ENCODE measurements at regions not wholly inside any gene's neighbourhood (a gene's known extent, or its start where the extent isn't known, plus 50 kb on each side); places are given as distances from the start of the nearest gene placed in this dataset.

DNA sequence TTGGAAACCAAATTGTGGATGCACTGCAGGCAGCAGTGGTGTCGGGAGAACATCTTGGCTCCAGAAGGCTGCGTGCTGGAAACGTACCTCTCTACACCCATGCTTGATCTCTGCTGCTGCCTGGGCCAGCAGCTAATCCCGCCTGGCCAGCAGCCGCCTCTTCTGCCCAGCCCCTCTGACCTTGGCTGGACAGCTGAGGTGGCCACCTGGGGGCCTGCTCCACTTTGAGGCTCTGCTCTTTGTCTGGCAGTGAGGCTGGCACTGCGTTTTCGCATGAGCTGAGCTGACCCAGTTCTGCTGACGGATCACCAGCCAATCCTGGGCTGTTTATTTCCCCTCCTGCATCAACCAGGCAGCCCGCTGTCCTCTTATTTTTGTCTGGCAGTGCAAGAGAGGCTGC, 154.9 kb downstream of the TENT4A start:
- Mint-ChIP-seq H3K4me3 (no peak overlapping the region), H3K9me3 (no peaks in the 10 kb centered on the region), H3K27me3 (no peaks in the 10 kb centered on the region), H3K4me1 (ENCODE audit: low read depth in 2 of 2) (no peaks in the 10 kb centered on the region), H3K36me3 (ENCODE audit: insufficient read depth) (no peaks in the 10 kb centered on the region), H3K27ac (no peak overlapping the region)
- no peak for ATAC-seq (replicated peaks)
- no peak for DNase-seq

DNA sequence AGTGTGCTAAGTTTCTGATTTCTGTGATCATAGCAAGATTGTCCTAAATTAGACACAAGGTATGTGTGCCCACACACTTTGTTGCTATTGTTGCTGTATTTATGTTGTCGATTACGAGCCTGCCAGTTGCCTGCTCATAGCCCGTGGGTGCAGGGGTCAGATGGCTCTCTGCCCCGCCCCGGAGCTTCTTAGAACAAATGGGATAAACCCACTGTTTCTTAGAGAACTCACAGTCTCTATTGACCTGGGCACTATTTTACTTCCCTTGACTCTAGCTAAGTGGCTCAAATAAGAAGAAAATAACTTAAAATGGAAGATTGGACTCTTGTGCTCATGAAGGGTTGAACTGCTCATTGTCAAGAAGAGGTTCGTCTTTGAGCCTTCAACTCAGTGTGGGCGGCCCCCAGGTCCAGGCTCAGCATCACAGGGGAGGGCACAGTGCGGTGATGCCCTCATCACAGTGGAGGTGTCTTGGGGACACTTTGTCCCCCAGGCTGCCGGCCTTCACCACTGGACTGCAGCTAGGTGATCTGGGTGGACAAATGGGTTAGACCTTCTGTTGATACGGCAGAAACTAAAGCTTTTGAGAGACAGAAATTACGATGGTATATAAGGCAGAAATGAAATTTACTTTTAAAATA, 155.5 kb downstream of the TENT4A start:
- ATAC-seq (replicated peaks) (no peak), DNase-seq (no peak)

DNA sequence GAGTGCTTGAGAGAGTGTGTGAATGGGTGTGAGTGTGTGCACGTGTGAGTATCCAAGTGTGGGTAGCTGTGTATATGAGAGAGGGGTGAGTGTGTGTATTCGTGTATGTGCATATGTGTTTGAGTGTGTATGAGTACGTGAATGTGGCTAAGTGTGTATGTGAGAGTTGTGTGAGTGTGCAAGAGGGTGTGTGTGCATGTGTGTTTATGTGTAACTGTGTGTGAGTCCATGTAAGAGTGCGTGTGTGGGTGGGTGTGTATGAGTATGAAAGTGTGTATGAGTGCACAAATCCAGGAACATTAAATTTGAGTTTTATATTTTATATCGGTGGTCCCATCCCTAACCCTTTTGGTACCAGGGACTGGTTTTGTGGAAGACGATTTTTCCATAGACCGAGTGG, 156.4 kb downstream of the TENT4A start:
- no peak overlapping the region for H3K4me3 Mint-ChIP-seq
- no peaks in the 10 kb centered on the region for H3K9me3 Mint-ChIP-seq
- DNase-seq = no peak
- ATAC-seq (replicated peaks) = no peak
- H3K27me3 Mint-ChIP-seq = no peaks in the 10 kb centered on the region
- H3K36me3 Mint-ChIP-seq (ENCODE audit: insufficient read depth) = no peaks in the 10 kb centered on the region
- no peaks in the 10 kb centered on the region for H3K4me1 Mint-ChIP-seq (ENCODE audit: low read depth in 2 of 2)
- H3K27ac Mint-ChIP-seq = no peak overlapping the region

More for the DNA sequence above, 155.5 kb downstream of the TENT4A start:
- Mint-ChIP-seq H3K9me3 (no peaks in the 10 kb centered on the region), H3K4me3 (no peak overlapping the region), H3K4me1 (ENCODE audit: low read depth in 2 of 2) (no peaks in the 10 kb centered on the region), H3K27me3 (no peaks in the 10 kb centered on the region), H3K36me3 (ENCODE audit: insufficient read depth) (no peaks in the 10 kb centered on the region), H3K27ac (no peak overlapping the region)

DNA sequence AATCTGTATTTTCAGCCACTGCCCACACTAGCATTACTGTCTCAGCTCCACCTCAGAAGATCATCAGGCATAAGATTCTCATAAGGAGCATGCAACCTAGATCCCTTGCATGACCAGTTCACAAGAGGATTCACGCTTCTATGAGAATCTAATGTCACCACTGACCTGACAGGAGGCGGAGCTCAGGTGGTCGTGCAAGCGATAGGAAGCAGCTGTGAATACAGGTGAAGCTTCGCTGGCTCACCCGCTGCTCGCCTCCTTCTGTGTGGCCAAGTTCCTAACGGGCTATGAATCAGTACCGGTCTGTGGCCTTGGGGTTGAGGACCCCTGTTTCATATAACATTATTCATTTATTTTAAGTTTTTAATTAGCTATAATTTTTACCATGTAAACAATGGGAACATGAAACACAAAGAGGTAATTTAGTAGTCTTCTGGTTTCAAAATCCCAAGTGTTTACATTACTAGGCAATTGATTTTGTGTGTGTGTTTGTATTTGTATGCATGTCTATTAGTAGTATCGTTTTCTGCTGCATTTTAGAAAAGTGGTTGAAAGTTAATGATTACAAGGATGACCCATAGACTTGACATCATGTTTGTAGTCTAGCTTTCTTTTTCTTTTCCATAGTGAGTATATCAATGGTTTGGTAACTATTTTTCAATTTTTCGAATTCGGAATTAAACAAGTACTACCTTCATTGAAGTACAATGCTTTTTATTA, 159.4 kb downstream of the TENT4A start:
- Mint-ChIP-seq H3K36me3 (ENCODE audit: insufficient read depth) (no peaks in the 10 kb centered on the region), H3K4me3 (no peak overlapping the region), H3K4me1 (ENCODE audit: low read depth in 2 of 2) (no peaks in the 10 kb centered on the region), H3K27me3 (peaks cover 0 to 2% of the 10 kb centered on the region in 2 donors), H3K27ac (no peak overlapping the region), H3K9me3 (no peaks in the 10 kb centered on the region)
- no peak for ATAC-seq (replicated peaks)
- no peak for DNase-seq

DNA sequence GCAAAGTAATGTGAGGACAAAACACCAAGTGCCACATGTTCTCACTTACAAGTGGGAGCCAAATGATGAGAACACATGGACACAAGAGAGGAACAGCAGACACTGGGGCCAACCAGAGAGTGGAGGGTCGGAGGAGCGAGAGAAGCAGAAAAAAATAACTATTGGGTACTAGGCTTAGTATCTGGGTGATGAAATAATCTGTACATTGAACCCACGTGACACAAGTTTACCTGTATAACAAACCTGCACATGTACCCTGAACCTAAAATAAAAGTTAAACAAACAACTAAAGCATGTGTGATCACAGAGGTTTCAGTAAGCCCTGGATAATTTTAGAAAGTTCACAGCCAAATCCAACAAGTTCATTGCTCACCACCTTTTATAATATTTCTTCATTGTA, 160.1 kb downstream of the TENT4A start:
- H3K9me3 Mint-ChIP-seq = no peaks in the 10 kb centered on the region
- ATAC-seq (replicated peaks) (no peak), DNase-seq (no peak)
- no peaks in the 10 kb centered on the region for H3K4me1 Mint-ChIP-seq (ENCODE audit: low read depth in 2 of 2)
- H3K36me3 Mint-ChIP-seq (ENCODE audit: insufficient read depth) = no peaks in the 10 kb centered on the region
- peaks cover 7 to 10% of the 10 kb centered on the region in 2 donors for H3K27me3 Mint-ChIP-seq
- no peak overlapping the region for H3K4me3 Mint-ChIP-seq
- H3K27ac Mint-ChIP-seq = no peak overlapping the region

DNA sequence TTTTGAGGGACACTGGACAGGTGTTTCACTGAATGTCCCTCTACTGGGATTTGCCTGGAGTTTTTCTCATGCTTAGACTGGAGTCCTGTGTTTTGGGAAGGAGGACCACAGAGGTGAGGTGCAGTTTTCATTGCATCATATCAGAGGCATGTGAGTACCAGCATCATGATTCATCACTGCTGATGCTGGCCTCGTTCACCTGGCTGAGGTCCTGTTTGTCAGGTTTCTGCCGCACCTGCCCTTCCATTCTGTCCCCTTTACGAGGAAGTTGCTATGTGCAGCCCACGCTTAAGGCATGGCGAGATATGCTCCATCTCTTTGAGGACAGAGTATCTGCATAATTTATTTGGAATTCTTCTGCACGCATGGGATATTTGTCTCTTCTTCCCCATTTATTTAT, 162.1 kb downstream of the TENT4A start:
- no peaks in the 10 kb centered on the region for H3K36me3 Mint-ChIP-seq (ENCODE audit: insufficient read depth)
- no peak for DNase-seq
- H3K27ac Mint-ChIP-seq = no peak overlapping the region

DNA sequence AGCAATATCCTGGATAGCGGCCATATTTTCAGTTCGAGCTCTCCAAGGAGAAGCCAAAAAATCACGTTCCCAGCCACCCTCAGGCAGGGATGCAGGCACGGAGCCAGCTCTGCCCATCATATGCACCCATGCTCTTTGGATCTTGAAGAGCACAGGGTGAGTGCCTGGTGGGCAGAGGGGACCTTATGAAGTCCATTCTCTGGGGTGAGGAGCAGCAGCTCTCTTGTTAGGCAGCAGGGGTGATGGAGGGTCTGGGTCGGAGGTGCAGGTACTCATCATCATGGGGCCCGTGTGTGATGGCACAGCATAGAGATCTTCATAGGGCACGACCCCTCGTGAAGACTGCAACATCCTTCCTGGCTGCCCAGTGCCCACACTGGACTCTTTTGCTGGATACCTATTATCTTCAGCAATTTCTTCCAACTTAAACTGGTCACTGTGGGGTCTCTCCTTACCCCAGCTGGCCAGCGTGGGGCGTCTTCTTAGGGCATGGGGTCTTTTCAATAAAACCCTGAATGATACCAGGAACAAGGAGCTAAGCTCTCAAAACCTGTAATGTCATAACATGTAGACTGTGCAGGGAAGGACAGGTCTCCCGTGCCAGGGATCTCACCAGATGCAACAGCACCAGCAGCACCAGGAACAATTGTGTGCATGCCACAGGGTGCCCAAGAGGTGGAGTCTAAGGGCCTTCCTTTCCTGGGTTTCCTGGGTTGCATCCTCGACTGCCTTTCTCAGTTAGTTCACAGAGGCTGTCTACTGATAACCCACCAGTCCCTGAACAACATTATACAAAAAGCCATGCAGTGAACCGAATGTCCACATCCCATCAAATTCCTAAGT, 165.0 kb downstream of the TENT4A start:
- Mint-ChIP-seq H3K4me3 (no peak overlapping the region), H3K9me3 (no peaks in the 10 kb centered on the region), H3K27me3 (peaks cover 12 to 14% of the 10 kb centered on the region in 2 donors), H3K27ac (no peak overlapping the region), H3K4me1 (ENCODE audit: low read depth in 2 of 2) (no peaks in the 10 kb centered on the region), H3K36me3 (ENCODE audit: insufficient read depth) (no peaks in the 10 kb centered on the region)
- no peak for ATAC-seq (replicated peaks)
- DNase-seq = no peak

More for the DNA sequence above, 162.1 kb downstream of the TENT4A start:
- no peak for ATAC-seq (replicated peaks)
- peaks cover 12 to 14% of the 10 kb centered on the region in 2 donors for H3K27me3 Mint-ChIP-seq
- no peaks in the 10 kb centered on the region for H3K4me1 Mint-ChIP-seq (ENCODE audit: low read depth in 2 of 2)
- no peaks in the 10 kb centered on the region for H3K9me3 Mint-ChIP-seq
- no peak overlapping the region for H3K4me3 Mint-ChIP-seq

DNA sequence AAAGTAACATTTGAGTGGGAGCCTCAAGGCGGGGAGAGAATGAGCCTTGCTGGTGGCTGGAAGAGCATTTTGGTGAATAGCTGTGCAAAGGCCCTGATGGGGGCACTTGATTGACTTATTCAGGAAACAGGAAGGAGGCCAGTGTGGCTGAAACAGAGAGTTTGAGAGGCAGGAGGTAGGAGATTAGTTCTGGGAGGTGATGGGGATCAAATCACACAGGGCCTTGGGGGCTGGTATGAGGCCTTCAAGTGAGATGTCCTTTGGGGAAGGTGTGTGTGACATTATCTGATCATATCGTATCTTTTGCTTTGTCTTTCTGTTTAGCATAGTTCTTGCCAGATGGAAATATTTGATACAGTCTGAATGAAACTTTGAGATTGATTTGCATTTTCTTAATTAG, 172.3 kb downstream of the TENT4A start:
- peaks cover 1 to 18% of the 10 kb centered on the region in 2 donors for H3K9me3 Mint-ChIP-seq
- H3K36me3 Mint-ChIP-seq (ENCODE audit: insufficient read depth) = no peaks in the 10 kb centered on the region
- no peak overlapping the region for H3K4me3 Mint-ChIP-seq
- ATAC-seq (replicated peaks) (no peak), DNase-seq (no peak)
- H3K27ac Mint-ChIP-seq = no peak overlapping the region
- no peaks in the 10 kb centered on the region for H3K4me1 Mint-ChIP-seq (ENCODE audit: low read depth in 2 of 2)
- no peaks in the 10 kb centered on the region for H3K27me3 Mint-ChIP-seq

DNA sequence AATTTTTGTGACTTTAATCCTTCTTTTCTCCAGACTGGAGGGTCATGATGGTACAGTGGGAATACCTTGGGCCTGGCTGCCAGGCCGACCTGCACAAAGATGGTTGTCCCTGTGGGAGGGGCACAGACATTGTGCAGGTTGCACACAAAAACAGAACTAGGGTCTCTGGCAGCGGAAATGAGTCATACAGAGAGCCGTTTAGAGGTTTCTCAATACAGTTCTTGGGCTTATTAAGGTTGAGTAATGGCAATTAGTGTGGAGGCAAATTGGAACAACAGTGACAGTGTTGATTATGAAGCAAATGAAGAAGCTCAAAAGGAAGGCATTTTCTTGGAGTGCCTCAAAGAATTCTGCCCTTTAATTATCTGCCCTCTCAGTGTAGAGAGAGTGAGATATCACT, 173.6 kb downstream of the TENT4A start:
- Mint-ChIP-seq H3K36me3 (ENCODE audit: insufficient read depth) (no peaks in the 10 kb centered on the region), H3K9me3 (peaks cover 1 to 18% of the 10 kb centered on the region in 2 donors), H3K4me3 (no peak overlapping the region), H3K27me3 (no peaks in the 10 kb centered on the region), H3K27ac (no peak overlapping the region), H3K4me1 (ENCODE audit: low read depth in 2 of 2) (no peaks in the 10 kb centered on the region)
- DNase-seq (no peak), ATAC-seq (replicated peaks) (no peak)

DNA sequence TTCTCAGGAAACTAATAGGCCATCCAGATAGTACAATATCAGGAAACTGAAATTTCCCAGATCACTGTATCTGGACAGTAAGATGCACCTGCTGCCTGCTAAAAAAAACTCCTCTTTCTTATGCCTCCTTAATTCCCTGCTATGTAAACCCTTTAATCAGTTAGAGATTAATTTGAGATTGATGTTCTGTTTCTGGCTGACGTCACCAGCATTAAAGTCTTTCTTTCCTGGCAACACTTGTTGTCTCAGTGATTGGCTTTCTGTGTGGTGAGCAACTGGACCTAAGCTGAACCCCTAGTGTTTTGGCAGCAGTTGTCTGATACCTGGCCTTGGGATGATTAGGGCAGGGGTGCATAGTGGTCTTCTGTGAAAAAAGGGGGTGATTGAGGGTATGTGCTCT, 175.8 kb downstream of the TENT4A start:
- Mint-ChIP-seq H3K27me3 (no peaks in the 10 kb centered on the region), H3K4me3 (no peak overlapping the region), H3K9me3 (peaks cover 1 to 18% of the 10 kb centered on the region in 2 donors), H3K36me3 (ENCODE audit: insufficient read depth) (no peaks in the 10 kb centered on the region), H3K4me1 (ENCODE audit: low read depth in 2 of 2) (no peaks in the 10 kb centered on the region), H3K27ac (no peak overlapping the region)
- no peak for DNase-seq
- ATAC-seq (replicated peaks) = no peak

DNA sequence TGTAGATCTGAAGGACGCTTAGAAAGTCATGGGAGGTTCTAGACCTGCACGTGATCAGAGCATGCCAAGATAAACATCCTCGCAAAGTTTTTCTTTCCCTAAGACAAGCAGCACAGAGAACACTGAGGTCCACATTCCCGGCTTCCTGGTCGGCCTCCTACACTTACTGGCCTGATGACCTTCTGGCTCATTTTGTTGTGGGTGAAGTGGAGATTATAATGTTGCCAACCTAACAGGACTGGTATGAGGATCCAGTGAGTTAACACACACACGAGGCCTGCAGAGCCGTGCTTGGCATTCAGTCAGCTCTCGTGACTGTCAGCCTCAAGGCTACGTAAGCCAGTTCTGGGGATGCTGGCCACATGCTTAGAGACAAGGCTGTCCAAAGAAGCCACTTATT, 186.0 kb downstream of the TENT4A start:
- H3K9me3 Mint-ChIP-seq = no peaks in the 10 kb centered on the region
- no peak for ATAC-seq (replicated peaks)
- peaks cover 0 to 18% of the 10 kb centered on the region in 2 donors for H3K27me3 Mint-ChIP-seq

DNA sequence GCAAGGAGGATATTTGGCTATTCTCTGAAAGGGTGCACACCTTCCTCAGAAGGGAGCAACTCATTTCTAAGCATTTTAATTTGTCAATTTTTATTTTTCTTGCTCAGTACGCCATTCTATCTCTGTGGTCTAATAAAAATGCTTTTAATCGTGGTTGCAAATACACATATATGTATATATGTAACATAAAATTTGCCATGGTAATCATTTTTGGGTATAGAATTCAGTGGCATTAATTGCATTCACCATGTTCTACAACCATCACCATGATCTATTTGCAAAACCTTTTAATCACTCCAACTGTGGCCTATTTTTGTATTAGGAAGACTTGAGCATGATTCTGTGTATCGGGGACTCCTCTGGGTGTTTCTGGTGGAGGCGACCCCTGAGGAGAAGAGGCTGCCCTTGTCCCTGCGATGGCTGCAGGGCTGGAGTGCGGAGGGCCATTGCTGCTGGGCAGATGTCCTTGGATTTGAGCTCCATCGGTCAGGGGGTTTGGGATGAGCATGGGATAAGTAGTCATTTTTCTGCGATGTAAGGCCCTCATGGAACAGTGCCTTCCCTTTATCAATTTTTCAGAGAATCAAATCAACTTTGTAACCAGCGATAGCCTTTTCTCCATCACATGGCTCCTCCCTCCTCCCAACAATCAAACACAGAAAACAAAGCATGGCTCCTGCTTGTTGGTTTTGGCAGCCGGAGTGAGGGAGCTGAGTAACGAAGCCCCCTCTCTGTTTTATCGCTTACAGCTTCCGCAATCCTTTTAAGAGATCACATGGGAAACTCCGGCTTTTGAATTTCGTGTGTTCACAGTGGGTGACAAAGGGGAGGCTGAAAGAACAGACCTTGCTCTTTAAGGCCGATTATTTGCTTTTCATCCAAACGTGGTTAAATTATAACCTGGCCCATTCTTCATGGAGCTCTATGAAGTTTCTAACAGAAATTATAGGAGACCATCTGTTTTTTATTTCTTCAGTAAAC, 187.3 kb downstream of the TENT4A start:
- no peaks in the 10 kb centered on the region for H3K9me3 Mint-ChIP-seq
- ATAC-seq (replicated peaks) (no peak), DNase-seq (no peak)
- no peak overlapping the region for H3K4me3 Mint-ChIP-seq
- H3K4me1 Mint-ChIP-seq (ENCODE audit: low read depth in 2 of 2) = no peaks in the 10 kb centered on the region
- H3K27ac Mint-ChIP-seq = no peak overlapping the region
- H3K27me3 Mint-ChIP-seq = peaks cover 0 to 10% of the 10 kb centered on the region in 2 donors
- H3K36me3 Mint-ChIP-seq (ENCODE audit: insufficient read depth) = peaks cover 3% of the 10 kb centered on the region

More for the DNA sequence above, 186.0 kb downstream of the TENT4A start:
- DNase-seq = no peak
- Mint-ChIP-seq H3K4me1 (ENCODE audit: low read depth in 2 of 2) (no peaks in the 10 kb centered on the region), H3K36me3 (ENCODE audit: insufficient read depth) (peaks cover 2% of the 10 kb centered on the region), H3K4me3 (no peak overlapping the region), H3K27ac (no peak overlapping the region)

DNA sequence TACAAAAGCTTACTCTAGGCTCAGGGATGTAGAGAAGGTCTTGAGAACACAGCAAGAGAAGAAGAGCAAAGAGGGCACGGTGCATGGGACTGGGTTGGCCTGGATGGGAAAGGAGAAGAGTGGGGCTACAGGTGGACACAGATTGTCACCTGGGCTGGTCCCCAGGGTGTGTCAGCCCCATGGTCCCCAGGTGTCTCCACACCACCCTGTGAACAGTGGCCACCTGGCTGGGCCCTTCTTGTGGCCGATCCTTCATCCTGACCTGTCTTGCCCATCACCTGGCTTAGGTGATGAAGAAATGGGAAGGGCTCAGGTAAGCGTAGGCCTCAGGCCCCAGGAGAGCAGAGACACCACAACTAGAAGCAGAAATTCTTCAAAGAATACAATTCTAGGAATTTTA, 188.9 kb downstream of the TENT4A start:
- ATAC-seq (replicated peaks) (no peak), DNase-seq (no peak)
- Mint-ChIP-seq H3K4me1 (ENCODE audit: low read depth in 2 of 2) (no peaks in the 10 kb centered on the region), H3K27ac (no peak overlapping the region), H3K27me3 (peaks cover 0 to 4% of the 10 kb centered on the region in 2 donors), H3K4me3 (no peak overlapping the region), H3K36me3 (ENCODE audit: insufficient read depth) (peaks cover 3% of the 10 kb centered on the region), H3K9me3 (no peaks in the 10 kb centered on the region)
